GM18499 (cell line): ENCODE measurements at regions not wholly inside any gene's neighbourhood (a gene's known extent, or its start where the extent isn't known, plus 50 kb on each side); places are given as distances from the start of the nearest gene placed in this dataset.

Source experiments
- ATAC-seq: cut with Tn5 transposase; IDR thresholded peaks from one replicate; pipeline ENCODE4 v1.9.1; 2021; ENCODE audit warnings: moderate number of reproducible peaks; ENCODE audit not compliant: insufficient read depth, unreplicated experiment

DNA sequence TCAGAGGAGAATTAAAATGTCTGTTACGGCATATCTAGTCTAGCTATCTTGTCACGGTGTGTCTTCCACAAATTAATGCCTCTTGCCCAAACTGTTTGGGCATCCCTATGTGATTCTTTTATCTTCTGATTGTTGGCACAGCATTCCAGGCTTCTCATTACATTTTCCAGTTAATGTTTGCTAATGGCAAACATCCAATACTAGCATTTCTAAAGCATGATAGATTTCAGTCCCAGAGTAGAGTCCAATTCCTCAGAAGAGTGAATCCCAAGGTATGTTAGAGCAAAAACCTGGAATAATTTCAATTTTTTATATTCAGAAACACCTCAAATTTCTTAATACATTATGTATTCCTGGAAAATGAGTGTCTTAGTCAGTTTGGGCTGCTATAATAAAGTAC is 684.5 kb upstream of the SLITRK1 start:
- ATAC-seq: no peak

- ATAC-seq: no peak
Measured at GRCh38 chr13:84563611-84564010, 681.3 kb upstream of the SLITRK1 start.

GRCh38 chr13:84553227-84553626 is 671.0 kb upstream of the SLITRK1 start:
- no peak for ATAC-seq

DNA sequence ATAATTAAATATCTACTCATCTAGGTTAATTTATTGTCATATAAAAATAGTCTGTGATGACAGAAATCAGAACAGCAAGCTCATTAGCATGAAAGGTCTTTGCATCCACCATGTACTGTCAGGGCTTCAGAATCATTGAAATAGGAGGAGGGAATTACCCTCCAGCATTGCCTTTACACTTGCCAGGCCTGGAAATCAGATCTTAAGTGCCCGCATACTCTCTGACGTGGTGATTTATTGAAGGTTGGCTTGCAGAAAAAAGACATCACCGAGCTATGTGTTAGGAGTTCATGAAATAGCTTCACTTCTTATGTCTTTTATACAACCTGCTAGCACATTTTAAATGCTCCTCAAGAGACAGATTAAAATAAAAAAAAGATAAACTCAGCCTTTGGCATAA is 661.7 kb upstream of the SLITRK1 start:
- no peak for ATAC-seq

- ATAC-seq: no peak
Measured at GRCh38 chr13:84542348-84542747, 660.1 kb upstream of the SLITRK1 start.

- ATAC-seq: no peak
Measured at GRCh38 chr13:84536906-84537305, 654.6 kb upstream of the SLITRK1 start.

DNA sequence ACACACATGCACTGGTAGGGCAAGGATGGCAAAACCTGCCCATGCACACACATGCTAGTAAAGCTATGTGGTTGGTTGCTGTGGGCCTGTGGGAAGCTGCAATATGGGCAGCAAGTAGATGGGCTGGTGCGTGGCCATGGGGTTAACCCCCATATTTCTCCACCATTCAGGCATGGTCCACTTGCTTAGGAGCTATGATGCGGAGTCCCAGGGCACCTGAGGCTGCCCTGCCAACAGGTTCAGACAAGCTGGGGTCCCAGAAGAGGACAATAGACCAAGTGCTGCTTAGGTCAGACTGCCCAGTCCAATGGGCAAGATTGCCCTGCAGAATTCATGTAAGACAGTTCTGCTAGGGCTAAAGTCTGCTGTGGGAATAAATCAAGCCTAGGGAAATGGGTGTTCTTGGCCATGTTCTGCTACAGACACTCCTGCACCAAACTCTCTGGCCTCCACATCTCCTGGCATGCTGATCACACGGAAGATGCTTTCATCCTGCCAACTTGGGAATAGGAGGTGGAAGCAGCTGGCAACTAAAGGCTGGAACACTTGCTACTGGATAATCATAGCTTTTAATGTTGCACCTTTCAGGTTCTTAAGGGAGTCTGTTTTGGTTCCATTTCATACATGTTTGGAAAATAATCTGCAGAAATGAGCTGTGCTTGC is 646.3 kb upstream of the SLITRK1 start:
- no peak for ATAC-seq

DNA sequence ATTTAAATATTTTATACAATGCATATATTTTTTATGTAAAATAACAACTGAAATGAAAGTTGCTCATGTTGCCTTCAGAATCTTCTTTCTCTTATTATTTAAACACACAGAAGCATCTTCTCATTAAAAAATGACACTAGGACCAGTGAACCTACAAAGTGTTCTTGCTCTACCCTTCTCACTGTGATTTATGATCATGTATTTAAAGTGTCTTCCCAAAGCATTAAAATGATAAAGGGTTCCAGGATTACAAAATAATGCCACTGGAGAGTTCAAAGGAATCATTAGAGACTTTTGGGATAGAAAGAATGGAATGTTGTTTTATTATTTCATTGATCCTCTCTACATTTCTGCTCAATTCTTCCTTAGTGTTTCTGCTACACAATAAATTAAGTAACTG is 643.6 kb upstream of the SLITRK1 start:
- ATAC-seq: no peak

GRCh38 chr13:84524586-84524985 is 642.3 kb upstream of the SLITRK1 start:
- no peak for ATAC-seq

DNA sequence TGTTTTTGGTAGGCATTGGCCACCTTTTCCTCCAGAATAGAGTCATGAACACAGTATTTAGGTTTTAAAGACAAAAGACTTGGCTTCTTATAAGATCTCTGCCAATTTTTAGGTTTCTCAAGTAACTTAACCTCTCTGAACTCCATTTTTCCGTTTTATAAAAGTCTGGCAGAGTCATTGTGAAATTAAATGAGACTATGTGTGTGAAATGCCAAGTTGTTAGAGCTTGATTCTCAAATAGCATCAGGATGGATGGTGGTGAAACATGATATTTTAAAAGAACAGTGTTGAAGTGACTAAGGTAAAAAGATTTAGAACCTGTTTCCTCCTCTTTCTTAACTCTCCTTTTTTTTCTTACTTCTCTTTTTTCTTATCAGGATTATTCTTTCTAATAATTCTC is 617.7 kb upstream of the SLITRK1 start:
- ATAC-seq: no peak

DNA sequence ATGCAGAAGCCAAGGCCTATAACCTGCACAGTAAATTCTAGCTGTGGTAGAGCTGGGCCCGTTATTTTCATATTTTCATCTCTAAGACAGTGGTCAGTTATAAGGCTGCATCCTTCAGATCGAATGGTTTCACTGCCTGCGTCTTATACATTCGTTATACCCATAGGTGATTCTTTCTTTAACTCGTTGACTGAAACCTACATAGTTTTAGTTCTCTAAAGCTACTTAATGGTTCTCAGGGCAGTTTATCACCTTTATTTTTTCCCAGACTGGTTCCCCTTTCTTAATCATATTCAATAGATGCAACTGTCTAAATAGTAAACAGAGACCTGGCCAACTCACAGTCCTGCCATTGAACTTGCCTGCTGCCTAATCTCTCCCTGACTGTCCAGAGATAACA is 615.3 kb upstream of the SLITRK1 start:
- ATAC-seq: no peak

DNA sequence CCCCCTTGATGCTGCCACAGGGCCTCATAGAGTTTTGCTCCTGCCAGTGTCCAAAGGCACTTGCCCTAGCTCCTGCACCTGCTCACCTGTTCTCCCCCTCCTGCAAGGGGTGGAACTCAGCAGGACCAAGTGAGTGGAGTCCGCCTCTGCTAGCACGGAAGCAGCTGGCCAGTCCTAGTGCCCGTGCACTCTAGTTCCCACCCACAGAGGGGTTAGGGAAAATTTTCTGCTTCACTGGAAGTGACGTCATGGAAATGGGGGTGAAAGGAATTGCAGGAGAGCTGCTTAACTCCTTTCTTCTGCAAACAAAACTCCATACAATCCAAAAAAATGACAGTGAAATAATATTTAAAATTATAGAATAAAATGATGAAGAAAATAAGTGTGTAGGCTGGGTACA is 609.7 kb upstream of the SLITRK1 start:
- no peak for ATAC-seq

GRCh38 chr13:84487752-84488151 is 605.5 kb upstream of the SLITRK1 start:
- ATAC-seq: no peak

DNA sequence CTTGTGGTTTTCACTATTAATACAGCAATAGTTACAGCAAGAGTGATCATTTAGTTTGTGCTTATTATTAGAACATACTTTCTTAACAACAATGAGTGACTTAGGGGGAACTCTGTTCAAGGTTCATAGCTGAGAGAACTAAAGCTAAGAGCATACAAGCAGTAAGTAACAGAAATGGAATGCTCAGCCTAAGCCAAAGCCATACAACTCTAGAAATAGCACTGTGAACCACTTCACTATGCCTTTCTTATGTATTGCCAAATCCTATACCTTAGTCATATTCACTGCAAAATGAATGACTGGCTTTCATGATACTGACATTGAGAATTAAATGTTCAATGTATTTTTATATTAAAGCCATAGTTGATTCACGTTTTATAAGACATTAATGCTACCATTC is 599.7 kb upstream of the SLITRK1 start:
- ATAC-seq: no peak

DNA sequence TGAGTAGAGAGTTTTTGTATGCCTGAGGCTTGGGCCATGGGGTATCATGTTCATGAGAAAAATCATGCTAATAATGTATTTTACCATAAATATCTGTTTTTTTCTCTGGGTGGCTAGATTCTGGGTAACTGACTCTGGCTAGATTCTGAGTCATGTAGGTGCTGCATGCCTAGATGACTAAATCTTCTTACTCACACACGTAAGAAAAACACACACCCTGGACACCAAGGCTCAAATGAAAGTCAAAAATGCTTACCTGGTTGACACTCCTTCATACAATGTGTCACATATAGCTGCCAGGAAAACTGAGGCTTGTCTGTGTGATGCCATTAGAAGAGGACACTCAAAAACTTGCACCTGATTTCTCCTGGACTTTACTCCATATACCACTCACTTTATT is 597.4 kb upstream of the SLITRK1 start:
- ATAC-seq: no peak

GRCh38 chr13:84470528-84470927 is 588.3 kb upstream of the SLITRK1 start:
- ATAC-seq: no peak

DNA sequence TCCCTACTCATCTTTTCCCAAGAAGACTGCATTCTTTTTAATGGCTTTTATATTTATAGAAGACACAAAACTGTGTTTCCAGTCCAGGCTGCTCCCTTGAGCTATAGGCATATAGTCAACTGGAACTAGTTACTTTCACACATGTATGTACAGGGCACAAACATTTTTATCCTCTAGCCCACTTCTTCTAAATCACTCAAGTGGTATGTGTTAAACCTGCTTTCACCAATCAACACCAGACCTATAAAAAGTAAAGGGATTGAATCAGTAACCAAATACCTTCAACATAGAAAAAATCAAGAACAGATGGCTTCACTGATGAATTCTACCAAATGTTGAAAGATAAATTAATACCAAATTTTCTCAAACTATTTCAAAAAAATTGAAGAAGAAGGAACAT is 584.2 kb upstream of the SLITRK1 start:
- ATAC-seq: no peak

GRCh38 chr13:84460989-84461388 is 578.7 kb upstream of the SLITRK1 start:
- ATAC-seq: no peak

DNA sequence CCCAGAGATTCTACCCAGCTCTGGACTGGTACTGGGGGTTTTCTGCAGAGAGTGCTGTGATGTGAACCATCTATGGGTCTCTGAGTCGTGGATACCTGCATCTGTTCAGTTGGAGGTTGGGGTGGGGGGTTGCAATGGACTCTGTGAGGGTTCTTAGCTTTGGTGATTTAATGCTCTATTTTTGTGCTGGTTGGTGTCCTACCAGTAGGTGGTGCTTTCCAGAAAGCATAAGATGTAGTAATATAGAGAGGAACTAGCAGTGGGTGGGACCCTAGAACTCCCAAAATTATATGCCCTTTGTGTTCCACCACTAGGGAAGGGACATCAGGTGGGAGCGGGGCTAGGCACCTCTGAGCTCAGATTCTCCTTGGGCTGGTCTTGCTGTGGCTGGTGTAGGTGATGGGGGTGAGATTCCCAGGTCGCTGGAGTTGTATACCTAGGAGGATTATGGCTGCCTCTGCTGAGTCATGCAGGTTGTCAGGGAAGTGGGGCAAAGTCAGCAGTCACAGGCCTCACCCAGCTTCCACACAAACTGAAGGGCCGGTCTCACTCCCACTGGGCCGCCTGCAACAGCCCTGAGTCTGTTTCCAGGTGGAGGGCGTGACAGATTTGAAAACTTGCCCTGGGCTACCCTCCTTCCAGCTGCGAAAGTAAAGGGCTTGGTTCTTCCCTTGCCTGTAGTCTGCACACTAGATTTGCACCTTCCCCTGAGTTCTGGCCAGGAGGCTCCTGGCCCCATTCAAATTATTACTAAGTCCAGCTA is 573.0 kb upstream of the SLITRK1 start:
- ATAC-seq: no peak

GRCh38 chr13:84447640-84447978 is 565.3 kb upstream of the SLITRK1 start:
- ATAC-seq: no peak

DNA sequence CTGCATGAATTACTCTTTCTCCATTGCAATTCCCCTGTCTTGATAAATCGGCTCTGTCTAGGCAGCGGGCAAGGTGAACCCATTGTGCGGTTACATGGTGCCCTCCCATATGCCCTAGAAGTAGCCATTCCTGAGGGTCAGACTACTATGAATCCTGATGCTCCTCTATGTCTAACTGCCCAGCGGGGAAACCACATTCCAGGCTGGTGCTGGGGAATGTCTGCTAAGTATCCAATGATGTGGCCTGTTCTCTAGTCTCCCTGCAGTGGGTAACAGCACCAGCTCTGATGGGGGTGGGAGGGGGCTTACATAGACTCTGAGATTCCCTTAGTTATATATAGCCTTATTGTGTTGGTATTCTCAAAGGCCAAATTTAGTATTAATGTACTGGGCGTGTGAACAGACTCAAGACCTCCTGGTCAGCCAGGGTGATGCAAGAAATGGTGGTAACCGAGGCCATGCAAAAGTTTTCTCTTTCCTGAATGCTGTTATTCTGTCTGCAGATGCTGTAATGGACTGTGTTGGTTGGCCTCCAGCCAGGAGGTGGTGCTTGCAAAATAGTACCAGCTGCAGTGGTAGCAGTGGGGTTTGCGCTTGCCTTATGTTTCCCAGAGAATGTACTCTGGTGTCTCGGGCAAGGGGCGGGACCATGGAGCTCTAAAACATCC is 564.8 kb upstream of the SLITRK1 start:
- ATAC-seq: no peak

DNA sequence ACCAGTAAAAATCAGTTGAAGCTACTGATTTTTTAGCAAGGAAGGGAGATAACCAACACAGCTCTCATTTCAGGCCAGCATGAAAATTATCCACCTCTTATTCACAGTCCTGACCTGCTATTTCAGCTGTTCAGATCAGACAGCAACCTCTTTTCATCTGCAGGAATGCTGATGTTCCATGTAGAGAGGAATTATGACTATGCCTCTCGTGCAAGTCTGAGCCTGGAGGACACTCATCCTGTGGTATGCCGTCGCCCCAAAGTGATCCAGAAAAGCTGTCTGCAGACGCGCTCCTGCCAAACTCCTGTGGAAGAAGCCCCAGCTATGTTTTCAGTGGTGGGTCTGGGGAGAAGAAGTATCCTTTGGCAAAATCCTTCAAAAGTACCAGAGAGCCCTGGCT is 563.5 kb upstream of the SLITRK1 start:
- no peak for ATAC-seq
